Islet precursor cell (in vitro differentiated cells): ENCODE measurements at regions not wholly inside any gene's neighbourhood (a gene's known extent, or its start where the extent isn't known, plus 50 kb on each side); places are given as distances from the start of the nearest gene placed in this dataset.
"Not testable (repeated sequence)": the region's sequence is repeated elsewhere in the genome, so short reads cannot be mapped to it uniquely, and the experiment has no call there.

ENCODE experiments used
- DNase-seq: peaks from one replicate; pipeline ENCODE4 v3.0.0-alpha.2; 2018

- no peak for DNase-seq
Observed at GRCh38 chr7:20839196-20839735, 52.6 kb upstream of the SP8 start.

- no peak for DNase-seq
Observed at GRCh38 chr7:20839987-20840386, 53.3 kb upstream of the SP8 start.

- DNase-seq, result no peak
Observed at GRCh38 chr7:20846791-20847190, 60.1 kb upstream of the SP8 start.

GRCh38 chr7:20858951-20859350 is 72.3 kb upstream of the SP8 start:
- DNase-seq, result no peak

GRCh38 chr7:20861468-20861867 is 74.8 kb upstream of the SP8 start:
- DNase-seq, result no peak

GRCh38 chr7:20862554-20862953 is 75.9 kb upstream of the SP8 start:
- DNase-seq, result no peak

GRCh38 chr7:20864221-20864620 is 77.5 kb upstream of the SP8 start:
- DNase-seq, result no peak

- DNase-seq, result no peak
Observed at GRCh38 chr7:20865684-20866083, 79.0 kb upstream of the SP8 start.

GRCh38 chr7:20870977-20871376 is 84.3 kb upstream of the SP8 start:
- no peak for DNase-seq

- DNase-seq, result no peak
Observed at GRCh38 chr7:20892776-20893175, 106.1 kb upstream of the SP8 start.

- no peak for DNase-seq
Observed at GRCh38 chr7:20894806-20895205, 108.1 kb upstream of the SP8 start.

GRCh38 chr7:20895563-20895962 is 108.9 kb upstream of the SP8 start:
- DNase-seq, result no peak

GRCh38 chr7:20896996-20897395 is 110.3 kb upstream of the SP8 start:
- DNase-seq, result no peak

- DNase-seq, result no peak
Observed at GRCh38 chr7:20906801-20907453, 120.2 kb upstream of the SP8 start.

GRCh38 chr7:20911081-20911480 is 124.4 kb upstream of the SP8 start:
- no peak for DNase-seq

- DNase-seq, result no peak
Observed at GRCh38 chr7:20913853-20914252, 127.2 kb upstream of the SP8 start.

GRCh38 chr7:20916311-20916710 is 129.6 kb upstream of the SP8 start:
- no peak for DNase-seq

- no peak for DNase-seq
Observed at GRCh38 chr7:20917603-20918002, 130.9 kb upstream of the SP8 start.

- DNase-seq, result no peak
Observed at GRCh38 chr7:20918156-20918555, 131.5 kb upstream of the SP8 start.

- DNase-seq, result not testable (repeated sequence)
Observed at GRCh38 chr7:20927178-20927577, 140.5 kb upstream of the SP8 start.

- DNase-seq, result no peak
Observed at GRCh38 chr7:20927976-20928375, 141.3 kb upstream of the SP8 start.

- no peak for DNase-seq
Observed at GRCh38 chr7:20929199-20929598, 142.5 kb upstream of the SP8 start.

GRCh38 chr7:20931739-20932138 is 145.1 kb upstream of the SP8 start:
- DNase-seq, result no peak

- DNase-seq, result no peak
Observed at GRCh38 chr7:20932785-20933527, 146.3 kb upstream of the SP8 start.

- no peak for DNase-seq
Observed at GRCh38 chr7:20945451-20945850, 158.8 kb upstream of the SP8 start.
